Gastroesophageal sphincter (tissue), 3 donors: ENCODE measurements at regions not wholly inside any gene's neighbourhood (a gene's known extent, or its start where the extent isn't known, plus 50 kb on each side); places are given as distances from the start of the nearest gene placed in this dataset.

Experiments used
- POLR2A ChIP-seq, 2 donors: fragments of 450-650 bp; IDR thresholded peaks; one replicate each; pipeline ENCODE4 v1.6.1; 2017; ENCODE audit warnings: antibody characterized with exemption in 2 of 2, mild to moderate bottlenecking in 2 of 2, moderate library complexity in 1 of 2
- POLR2AphosphoS5 ChIP-seq: sonication (generic); formaldehyde crosslinking; IDR thresholded peaks from one replicate; pipeline ENCODE4 v1.6.1; 2017; ENCODE audit warnings: antibody characterized with exemption
- TF ChIP-seq, protein P1 (sequence below), 4 experiments: fragments of 200-600 bp in 2 of 4; fragments of 450-650 bp in 2 of 4; sonication (generic) in 1 of 4; IDR thresholded peaks; one replicate each; pipeline ENCODE4 v1.5.1; 2017 to 2019; ENCODE audit warnings: antibody characterized with exemption in 4 of 4, mild to moderate bottlenecking in 2 of 4, moderate library complexity in 2 of 4

DNA sequence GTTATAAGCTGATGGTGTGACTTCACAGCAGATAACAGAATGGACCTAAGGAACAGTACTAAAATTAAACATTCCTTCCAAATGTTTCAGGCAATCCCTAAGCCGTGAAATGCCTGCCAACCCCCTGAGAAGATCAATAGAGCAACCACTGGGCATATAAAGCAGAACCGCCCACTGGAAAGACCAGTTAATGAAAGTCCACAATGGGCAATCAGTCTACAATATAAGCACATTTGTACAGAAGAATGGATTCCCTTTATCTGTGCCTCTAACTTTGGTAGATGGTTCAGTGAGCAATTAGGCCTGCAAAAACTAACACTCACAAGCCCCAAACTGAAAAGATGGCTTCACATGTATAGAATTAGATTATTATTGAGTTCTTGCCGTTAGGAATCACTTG lies 286.6 kb downstream of the UBE3D start:
- TF ChIP-seq, protein P1, sequence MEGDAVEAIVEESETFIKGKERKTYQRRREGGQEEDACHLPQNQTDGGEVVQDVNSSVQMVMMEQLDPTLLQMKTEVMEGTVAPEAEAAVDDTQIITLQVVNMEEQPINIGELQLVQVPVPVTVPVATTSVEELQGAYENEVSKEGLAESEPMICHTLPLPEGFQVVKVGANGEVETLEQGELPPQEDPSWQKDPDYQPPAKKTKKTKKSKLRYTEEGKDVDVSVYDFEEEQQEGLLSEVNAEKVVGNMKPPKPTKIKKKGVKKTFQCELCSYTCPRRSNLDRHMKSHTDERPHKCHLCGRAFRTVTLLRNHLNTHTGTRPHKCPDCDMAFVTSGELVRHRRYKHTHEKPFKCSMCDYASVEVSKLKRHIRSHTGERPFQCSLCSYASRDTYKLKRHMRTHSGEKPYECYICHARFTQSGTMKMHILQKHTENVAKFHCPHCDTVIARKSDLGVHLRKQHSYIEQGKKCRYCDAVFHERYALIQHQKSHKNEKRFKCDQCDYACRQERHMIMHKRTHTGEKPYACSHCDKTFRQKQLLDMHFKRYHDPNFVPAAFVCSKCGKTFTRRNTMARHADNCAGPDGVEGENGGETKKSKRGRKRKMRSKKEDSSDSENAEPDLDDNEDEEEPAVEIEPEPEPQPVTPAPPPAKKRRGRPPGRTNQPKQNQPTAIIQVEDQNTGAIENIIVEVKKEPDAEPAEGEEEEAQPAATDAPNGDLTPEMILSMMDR (IDR thresholded peaks at IDR 0.05): no peak
- no peak for TF ChIP-seq POLR2AphosphoS5
- TF ChIP-seq POLR2A (IDR thresholded peaks at IDR 0.05): no peak
